ENCODE measurements at regions not wholly inside any gene's neighbourhood (a gene's known extent, or its start where the extent isn't known, plus 50 kb on each side); places are given as distances from the start of the nearest gene placed in this dataset.
A peak's percentile ranks its signal among the peaks of the same experiment; 100 is the strongest.

- ChIA-PET POLR2A (ENCODE audit: unreplicated experiment) (no interaction called here), CTCF (no interaction called here)
- intact Hi-C loops (cut with micrococcal nuclease) = loop anchor here (5.0 to 10.0 kb wide), 5 partner anchors 51 to 727 kb away; no protein-coding TSS in a partner anchor
- Histone ChIP-seq H4K20me1 (ENCODE audit: low read length) (no peaks in the 10 kb centered on the region), H3K9me2 (replicated peaks; ENCODE audit: low read length) (no peaks in the 10 kb centered on the region), H3K4me1 (ENCODE audit: insufficient read depth, low read length) (peaks cover 37% of the 10 kb centered on the region), H3K9ac (ENCODE audit: low read length) (peak overlapping the region; percentile 85), H3K27ac (ENCODE audit: low read length) (peak overlapping the region; percentile 100), H3K9me3 (ENCODE audit: low read length) (no peaks in the 10 kb centered on the region), H3K4me2 (ENCODE audit: low read length) (peak overlapping the region; percentile 32; the same call in 1 of the 2 replicates), H3F3A (ENCODE audit: low read length, unreplicated experiment) (peaks cover 5% of the 10 kb centered on the region), H3K4me3 (ENCODE audit: low read length) (no peak overlapping the region), H3K36me3 (ENCODE audit: low read depth, low read length) (no peaks in the 10 kb centered on the region), H2AFZ (ENCODE audit: low read length) (no peak overlapping the region), H3K79me2 (ENCODE audit: low read length) (no peaks in the 10 kb centered on the region), H3K27me3 (ENCODE audit: low read length) (no peaks in the 10 kb centered on the region)
- no TSS peak for BruUV-seq (replicated peaks)
- peak; percentile 69 for DNase-seq
- peak; percentile 48 for ATAC-seq
- TF ChIP-seq EZH2 (IDR thresholded peaks at IDR 0.05; ENCODE audit: low read length, unreplicated experiment) (no peak), CTCF (conservative IDR thresholded peaks at IDR 0.05; ENCODE audit: low read depth, low read length) (no peak), EZH2phosphoT487 (IDR thresholded peaks at IDR 0.05; ENCODE audit: borderline replicate concordance, low read length) (no peak)
These were observed 409.2 kb upstream of the KLF6 start for GRCh38 chr10:4194231-4194630.

GRCh38 chr10:4191894-4192293, 406.9 kb upstream of the KLF6 start:
- Histone ChIP-seq H3K9me3 (ENCODE audit: low read length) (no peaks in the 10 kb centered on the region), H2AFZ (ENCODE audit: low read length) (no peak overlapping the region), H3F3A (ENCODE audit: low read length, unreplicated experiment) (peaks cover 5% of the 10 kb centered on the region), H3K27me3 (ENCODE audit: low read length) (no peaks in the 10 kb centered on the region), H3K9me2 (replicated peaks; ENCODE audit: low read length) (no peaks in the 10 kb centered on the region), H3K4me3 (ENCODE audit: low read length) (no peak overlapping the region), H3K27ac (ENCODE audit: low read length) (peak overlapping the region; percentile 100), H4K20me1 (ENCODE audit: low read length) (no peaks in the 10 kb centered on the region), H3K4me1 (ENCODE audit: insufficient read depth, low read length) (peaks cover 37% of the 10 kb centered on the region), H3K36me3 (ENCODE audit: low read depth, low read length) (no peaks in the 10 kb centered on the region), H3K9ac (ENCODE audit: low read length) (peak overlapping the region; percentile 90), H3K4me2 (ENCODE audit: low read length) (peak overlapping the region; percentile 50), H3K79me2 (ENCODE audit: low read length) (no peaks in the 10 kb centered on the region)
- BruUV-seq (replicated peaks) = TSS peak; percentile 46
- intact Hi-C loops (cut with micrococcal nuclease) = loop anchor here (1.0 to 10.0 kb wide), 8 partner anchors 53 to 725 kb away; no protein-coding TSS in a partner anchor
- ATAC-seq = peak; percentile 5
- DNase-seq = no peak
- CTCF ChIA-PET = no interaction called here
- POLR2A ChIA-PET (ENCODE audit: unreplicated experiment) = interaction anchor here (0.6 to 0.8 kb wide), 2 partner anchors 163 to 494 kb away, joined by 3 read pairs; no protein-coding TSS in a partner anchor
- TF ChIP-seq EZH2 (IDR thresholded peaks at IDR 0.05; ENCODE audit: low read length, unreplicated experiment) (no peak), CTCF (conservative IDR thresholded peaks at IDR 0.05; ENCODE audit: low read depth, low read length) (no peak), EZH2phosphoT487 (IDR thresholded peaks at IDR 0.05; ENCODE audit: borderline replicate concordance, low read length) (no peak)

- POLR2A ChIA-PET (ENCODE audit: unreplicated experiment) = interaction anchor here (0.6 to 0.8 kb wide), 2 partner anchors 163 to 495 kb away, joined by 3 read pairs; no protein-coding TSS in a partner anchor
- ATAC-seq = peak; percentile 83
- CTCF ChIA-PET = no interaction called here
These were observed 406.3 kb upstream of the KLF6 start for GRCh38 chr10:4191354-4191753.

More at GRCh38 chr10:4191354-4191753, 406.3 kb upstream of the KLF6 start:
- H3F3A ChIP-seq (ENCODE audit: low read length, unreplicated experiment) = peaks cover 5% of the 10 kb centered on the region
- no peaks in the 10 kb centered on the region for H3K9me3 ChIP-seq (ENCODE audit: low read length)
- H3K79me2 ChIP-seq (ENCODE audit: low read length) = no peaks in the 10 kb centered on the region
- H3K9me2 ChIP-seq (replicated peaks; ENCODE audit: low read length) = no peaks in the 10 kb centered on the region
- H3K4me3 ChIP-seq (ENCODE audit: low read length) = no peak overlapping the region
- H3K4me1 ChIP-seq (ENCODE audit: insufficient read depth, low read length) = peaks cover 37% of the 10 kb centered on the region
- peak; percentile 88 for DNase-seq
- H3K9ac ChIP-seq (ENCODE audit: low read length) = peak overlapping the region; percentile 90
- no peaks in the 10 kb centered on the region for H3K36me3 ChIP-seq (ENCODE audit: low read depth, low read length)
- BruUV-seq (replicated peaks) = no TSS peak
- intact Hi-C loops (cut with micrococcal nuclease) = loop anchor here (1.0 to 10.0 kb wide), 8 partner anchors 53 to 724 kb away; no protein-coding TSS in a partner anchor
- no peak for TF ChIP-seq EZH2phosphoT487 (IDR thresholded peaks at IDR 0.05; ENCODE audit: borderline replicate concordance, low read length)
- TF ChIP-seq EZH2 (IDR thresholded peaks at IDR 0.05; ENCODE audit: low read length, unreplicated experiment) = no peak
- TF ChIP-seq CTCF (conservative IDR thresholded peaks at IDR 0.05; ENCODE audit: low read depth, low read length) = no peak
- 0 out of 2 replicates have a peak overlapping the region, but pooled peaks have one; percentile 34 for H3K4me2 ChIP-seq (ENCODE audit: low read length)
- H3K27ac ChIP-seq (ENCODE audit: low read length) = peak overlapping the region; percentile 100
- H2AFZ ChIP-seq (ENCODE audit: low read length) = no peak overlapping the region
- H4K20me1 ChIP-seq (ENCODE audit: low read length) = no peaks in the 10 kb centered on the region
- no peaks in the 10 kb centered on the region for H3K27me3 ChIP-seq (ENCODE audit: low read length)

All from PC-3 (cell line).